HL-60 (cell line): ENCODE measurements at regions not wholly inside any gene's neighbourhood (a gene's known extent, or its start where the extent isn't known, plus 50 kb on each side); places are given as distances from the start of the nearest gene placed in this dataset.
"Not testable (repeated sequence)": the region's sequence is repeated elsewhere in the genome, so short reads cannot be mapped to it uniquely, and the experiment has no call there.

Experiments
- GABPA ChIP-seq: IDR thresholded peaks from 2 replicates; pipeline ENCODE4 v1.6.1; 2012; ENCODE audit warnings: low read depth
- POLR2AphosphoS5 ChIP-seq: IDR thresholded peaks from 2 replicates; pipeline ENCODE4 v1.6.1; 2012; ENCODE audit warnings: low read depth
- REST ChIP-seq: IDR thresholded peaks from 2 replicates; pipeline ENCODE4 v1.6.1; 2012; ENCODE audit warnings: low read depth; ENCODE audit not compliant: insufficient replicate concordance
- SPI1 ChIP-seq: IDR thresholded peaks from 2 replicates; pipeline ENCODE4 v1.6.1; 2012; ENCODE audit warnings: low read depth, mild to moderate bottlenecking, borderline replicate concordance
- TF ChIP-seq, protein P1 (sequence below): IDR thresholded peaks from one replicate; pipeline ENCODE4 v1.5.1; 2011; ENCODE audit warnings: low read length, control low read depth, inconsistent platforms; ENCODE audit not compliant: insufficient read depth

GRCh38 chr6:3925223-3926149 lies 76.3 kb downstream of the FAM50B start:
- TF ChIP-seq, protein P1, sequence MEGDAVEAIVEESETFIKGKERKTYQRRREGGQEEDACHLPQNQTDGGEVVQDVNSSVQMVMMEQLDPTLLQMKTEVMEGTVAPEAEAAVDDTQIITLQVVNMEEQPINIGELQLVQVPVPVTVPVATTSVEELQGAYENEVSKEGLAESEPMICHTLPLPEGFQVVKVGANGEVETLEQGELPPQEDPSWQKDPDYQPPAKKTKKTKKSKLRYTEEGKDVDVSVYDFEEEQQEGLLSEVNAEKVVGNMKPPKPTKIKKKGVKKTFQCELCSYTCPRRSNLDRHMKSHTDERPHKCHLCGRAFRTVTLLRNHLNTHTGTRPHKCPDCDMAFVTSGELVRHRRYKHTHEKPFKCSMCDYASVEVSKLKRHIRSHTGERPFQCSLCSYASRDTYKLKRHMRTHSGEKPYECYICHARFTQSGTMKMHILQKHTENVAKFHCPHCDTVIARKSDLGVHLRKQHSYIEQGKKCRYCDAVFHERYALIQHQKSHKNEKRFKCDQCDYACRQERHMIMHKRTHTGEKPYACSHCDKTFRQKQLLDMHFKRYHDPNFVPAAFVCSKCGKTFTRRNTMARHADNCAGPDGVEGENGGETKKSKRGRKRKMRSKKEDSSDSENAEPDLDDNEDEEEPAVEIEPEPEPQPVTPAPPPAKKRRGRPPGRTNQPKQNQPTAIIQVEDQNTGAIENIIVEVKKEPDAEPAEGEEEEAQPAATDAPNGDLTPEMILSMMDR, result not testable (repeated sequence)
- not testable (repeated sequence) for TF ChIP-seq REST, SPI1, POLR2AphosphoS5, GABPA
